AG09319 (cell line): ENCODE measurements at regions not wholly inside any gene's neighbourhood (a gene's known extent, or its start where the extent isn't known, plus 50 kb on each side); places are given as distances from the start of the nearest gene placed in this dataset.

Experiments used
- DNase-seq: peaks from one replicate; pipeline ENCODE4 v3.0.0-alpha.2; 2010; ENCODE audit warnings: low read depth; ENCODE audit errors: extremely low read depth
- CTCF ChIP-seq: IDR thresholded peaks from 2 replicates; pipeline ENCODE4 v1.5.1; 2011; ENCODE audit warnings: low read depth, mild to moderate bottlenecking, inconsistent platforms, low read length, moderate library complexity

- DNase-seq: no peak
- no peak for TF ChIP-seq CTCF
These were observed 91.9 kb upstream of the SNRPN start for GRCh38 chr15:24862726-24863521.

- TF ChIP-seq CTCF: no peak
- DNase-seq: no peak
These were observed 89.5 kb upstream of the SNRPN start for GRCh38 chr15:24865303-24865702.

- no peak for TF ChIP-seq CTCF
- no peak for DNase-seq
These were observed 77.6 kb upstream of the SNRPN start for GRCh38 chr15:24877174-24877573.

- no peak for TF ChIP-seq CTCF
- no peak for DNase-seq
These were observed 76.6 kb upstream of the SNRPN start for GRCh38 chr15:24878153-24878552.

- DNase-seq: no peak
- no peak for TF ChIP-seq CTCF
These were observed 75.3 kb upstream of the SNRPN start for GRCh38 chr15:24879492-24879891.

GRCh38 chr15:24880663-24881062 lies 74.1 kb upstream of the SNRPN start:
- DNase-seq: no peak
- no peak for TF ChIP-seq CTCF

- no peak for DNase-seq
- TF ChIP-seq CTCF: no peak
These were observed 68.2 kb upstream of the SNRPN start for GRCh38 chr15:24886538-24886937.
